Lower leg skin (tissue), 4 donors: ENCODE measurements at regions not wholly inside any gene's neighbourhood (a gene's known extent, or its start where the extent isn't known, plus 50 kb on each side); places are given as distances from the start of the nearest gene placed in this dataset.

ENCODE experiments used
- DNase-seq, 2 donors: peaks; one replicate each; pipeline ENCODE4 v3.0.0-alpha.2; 2019; ENCODE audit warnings: low spot score in 2 of 2
- H3K4me3 ChIP-seq: fragments of 200-600 bp; sonication (generic); 2 replicates; pipeline ENCODE4 v1.5.1; 2017; ENCODE audit warnings: mild to moderate bottlenecking, low read depth; ENCODE audit not compliant: poor library complexity, severe bottlenecking
- CTCF ChIP-seq, 3 donors: fragments of 450-650 bp; IDR thresholded peaks; one replicate each; pipeline ENCODE4 v1.5.1; 2016; ENCODE audit warnings: antibody characterized with exemption in 3 of 3, mild to moderate bottlenecking in 3 of 3, moderate library complexity in 2 of 3
- POLR2A ChIP-seq, 2 donors: fragments of 450-650 bp; IDR thresholded peaks; one replicate each; pipeline ENCODE4 v1.6.1; 2016 to 2017; ENCODE audit warnings: antibody characterized with exemption in 2 of 2, mild to moderate bottlenecking in 1 of 2, moderate library complexity in 1 of 2
- WGBS, 2 donors: methylation state at CpG; one replicate each; pipeline ENCODE4 v1.1.5; 2018; 5-methylcytosine and 5-hydroxymethylcytosine counted together
- intact Hi-C: fragments of 100-400 bp; cut with DNase I; formaldehyde crosslinking; loops from one replicate; pipeline ENCODE4 v1.15.0; 2023; ENCODE audit warnings: low total_unique reads

- DNase-seq, result no peak
- TF ChIP-seq POLR2A (IDR thresholded peaks at IDR 0.05) (no peak), CTCF (IDR thresholded peaks at IDR 0.05) (no peak)
- WGBS, 2 donors, result 74 to 85% methylated on average over 2 of the region's 2 CpGs
- no peak overlapping the region for H3K4me3 ChIP-seq
- intact Hi-C loops, result no loop called here
These were observed 363.9 kb downstream of the KCNJ3 start for GRCh38 chr2:155062250-155062921.

GRCh38 chr2:155060896-155061295 is 362.4 kb downstream of the KCNJ3 start:
- TF ChIP-seq POLR2A (IDR thresholded peaks at IDR 0.05) (no peak), CTCF (IDR thresholded peaks at IDR 0.05) (no peak)
- no peak for DNase-seq
- no peak overlapping the region for H3K4me3 ChIP-seq
- 63 to 76% methylated on average over 1 of the region's 1 CpG for WGBS, 2 donors
- intact Hi-C loops, result no loop called here

- 83 to 84% methylated on average over 5 of the region's 5 CpGs for WGBS, 2 donors
- no peak for TF ChIP-seq POLR2A (IDR thresholded peaks at IDR 0.05)
- no peak for TF ChIP-seq CTCF (IDR thresholded peaks at IDR 0.05)
- no peak overlapping the region for H3K4me3 ChIP-seq
- intact Hi-C loops, result no loop called here
- DNase-seq, result no peak
These were observed 356.2 kb downstream of the KCNJ3 start for GRCh38 chr2:155054712-155055111.

- intact Hi-C loops, result no loop called here
- 70 to 79% methylated on average over 4 of the region's 4 CpGs for WGBS, 2 donors
- no peak overlapping the region for H3K4me3 ChIP-seq
- TF ChIP-seq CTCF (IDR thresholded peaks at IDR 0.05) (no peak), POLR2A (IDR thresholded peaks at IDR 0.05) (no peak)
- no peak for DNase-seq
These were observed 344.6 kb downstream of the KCNJ3 start for GRCh38 chr2:155043097-155043496.

- no peak for DNase-seq
- intact Hi-C loops, result no loop called here
- no peak overlapping the region for H3K4me3 ChIP-seq
- no peak for TF ChIP-seq CTCF (IDR thresholded peaks at IDR 0.05)
- no peak for TF ChIP-seq POLR2A (IDR thresholded peaks at IDR 0.05)
These were observed 336.8 kb downstream of the KCNJ3 start for GRCh38 chr2:155035308-155035707.

GRCh38 chr2:155033652-155034051 is 335.2 kb downstream of the KCNJ3 start:
- H3K4me3 ChIP-seq, result no peak overlapping the region
- no peak for DNase-seq
- TF ChIP-seq CTCF (IDR thresholded peaks at IDR 0.05), result no peak
- TF ChIP-seq POLR2A (IDR thresholded peaks at IDR 0.05), result no peak
- intact Hi-C loops, result no loop called here
